ENCODE measurements at regions not wholly inside any gene's neighbourhood (a gene's known extent, or its start where the extent isn't known, plus 50 kb on each side); places are given as distances from the start of the nearest gene placed in this dataset.

GRCh38 chr9:135423725-135424124 is 55.9 kb upstream of the PPP1R26 start:
- TF ChIP-seq, protein P1, sequence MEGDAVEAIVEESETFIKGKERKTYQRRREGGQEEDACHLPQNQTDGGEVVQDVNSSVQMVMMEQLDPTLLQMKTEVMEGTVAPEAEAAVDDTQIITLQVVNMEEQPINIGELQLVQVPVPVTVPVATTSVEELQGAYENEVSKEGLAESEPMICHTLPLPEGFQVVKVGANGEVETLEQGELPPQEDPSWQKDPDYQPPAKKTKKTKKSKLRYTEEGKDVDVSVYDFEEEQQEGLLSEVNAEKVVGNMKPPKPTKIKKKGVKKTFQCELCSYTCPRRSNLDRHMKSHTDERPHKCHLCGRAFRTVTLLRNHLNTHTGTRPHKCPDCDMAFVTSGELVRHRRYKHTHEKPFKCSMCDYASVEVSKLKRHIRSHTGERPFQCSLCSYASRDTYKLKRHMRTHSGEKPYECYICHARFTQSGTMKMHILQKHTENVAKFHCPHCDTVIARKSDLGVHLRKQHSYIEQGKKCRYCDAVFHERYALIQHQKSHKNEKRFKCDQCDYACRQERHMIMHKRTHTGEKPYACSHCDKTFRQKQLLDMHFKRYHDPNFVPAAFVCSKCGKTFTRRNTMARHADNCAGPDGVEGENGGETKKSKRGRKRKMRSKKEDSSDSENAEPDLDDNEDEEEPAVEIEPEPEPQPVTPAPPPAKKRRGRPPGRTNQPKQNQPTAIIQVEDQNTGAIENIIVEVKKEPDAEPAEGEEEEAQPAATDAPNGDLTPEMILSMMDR (IDR thresholded peaks at IDR 0.05; ENCODE audit: borderline replicate concordance, insufficient read depth, low read depth, low read length): no peak
- H3K4me3 ChIP-seq (ENCODE audit: low read depth, low read length): no peak overlapping the region

Measured in GM12875 (cell line).